Osteoblast (primary cell): ENCODE measurements at regions not wholly inside any gene's neighbourhood (a gene's known extent, or its start where the extent isn't known, plus 50 kb on each side); places are given as distances from the start of the nearest gene placed in this dataset.

ENCODE experiments used
- DNase-seq: peaks from one replicate; pipeline ENCODE4 v3.0.0; 2011; ENCODE audit warnings: low spot score, mixed read lengths; ENCODE audit not compliant: insufficient read length; ENCODE audit errors: missing footprints
- H2AFZ ChIP-seq: 2 replicates; pipeline ENCODE4 v1.6.0; 2011; ENCODE audit warnings: mild to moderate bottlenecking, low read length
- H3K27ac ChIP-seq: 2 replicates; pipeline ENCODE4 v1.5.1; 2011; ENCODE audit warnings: mild to moderate bottlenecking, low read depth, low read length, moderate library complexity
- H3K27me3 ChIP-seq: 2 replicates; pipeline ENCODE4 v1.6.0; 2012; ENCODE audit warnings: mild to moderate bottlenecking, control low read depth, inconsistent platforms, low read length, moderate library complexity; ENCODE audit not compliant: insufficient read depth
- H3K36me3 ChIP-seq: 2 replicates; pipeline ENCODE4 v1.5.1; 2011; ENCODE audit warnings: mild to moderate bottlenecking, low read length, control low read depth, moderate library complexity; ENCODE audit not compliant: insufficient read depth
- H3K4me1 ChIP-seq: 2 replicates; pipeline ENCODE4 v1.5.1; 2011; ENCODE audit warnings: mild to moderate bottlenecking, low read length, control low read depth, moderate library complexity; ENCODE audit not compliant: insufficient read depth
- H3K4me2 ChIP-seq: 2 replicates; pipeline ENCODE4 v1.6.0; 2011; ENCODE audit warnings: mild to moderate bottlenecking, low read length; ENCODE audit not compliant: insufficient read depth
- H3K4me3 ChIP-seq: fragments of 200-600 bp; sonication (generic); 3 replicates; pipeline ENCODE4 v1.5.1; 2012; ENCODE audit warnings: mild to moderate bottlenecking, low read length, inconsistent platforms; ENCODE audit not compliant: insufficient read depth
- H3K79me2 ChIP-seq: 2 replicates; pipeline ENCODE4 v1.6.0; 2012; ENCODE audit warnings: mild to moderate bottlenecking, low read length, control low read depth, inconsistent platforms; ENCODE audit not compliant: insufficient read depth
- H3K9me3 ChIP-seq: 2 replicates; pipeline ENCODE4 v1.5.1; 2011; ENCODE audit warnings: low read depth, low read length, control low read depth
- H4K20me1 ChIP-seq: 2 replicates; pipeline ENCODE4 v1.6.0; 2012; ENCODE audit warnings: mild to moderate bottlenecking, low read length, control low read depth; ENCODE audit not compliant: insufficient read depth
- TF ChIP-seq, protein P1 (sequence below): IDR thresholded peaks from 2 replicates; pipeline ENCODE4 v1.5.1; 2011; ENCODE audit warnings: mild to moderate bottlenecking, low read depth, low read length, moderate library complexity; ENCODE audit errors: extremely low read depth

GRCh38 chr5:125061726-125062125 is 315.3 kb upstream of the ZNF608 start:
- Histone ChIP-seq H3K79me2 (no peaks in the 10 kb centered on the region), H3K4me2 (no peak overlapping the region), H2AFZ (no peak overlapping the region), H3K27ac (no peak overlapping the region), H4K20me1 (no peaks in the 10 kb centered on the region), H3K27me3 (no peaks in the 10 kb centered on the region), H3K9me3 (no peaks in the 10 kb centered on the region), H3K36me3 (no peaks in the 10 kb centered on the region), H3K4me3 (no peak overlapping the region), H3K4me1 (peaks cover 33% of the 10 kb centered on the region)
- TF ChIP-seq, protein P1, sequence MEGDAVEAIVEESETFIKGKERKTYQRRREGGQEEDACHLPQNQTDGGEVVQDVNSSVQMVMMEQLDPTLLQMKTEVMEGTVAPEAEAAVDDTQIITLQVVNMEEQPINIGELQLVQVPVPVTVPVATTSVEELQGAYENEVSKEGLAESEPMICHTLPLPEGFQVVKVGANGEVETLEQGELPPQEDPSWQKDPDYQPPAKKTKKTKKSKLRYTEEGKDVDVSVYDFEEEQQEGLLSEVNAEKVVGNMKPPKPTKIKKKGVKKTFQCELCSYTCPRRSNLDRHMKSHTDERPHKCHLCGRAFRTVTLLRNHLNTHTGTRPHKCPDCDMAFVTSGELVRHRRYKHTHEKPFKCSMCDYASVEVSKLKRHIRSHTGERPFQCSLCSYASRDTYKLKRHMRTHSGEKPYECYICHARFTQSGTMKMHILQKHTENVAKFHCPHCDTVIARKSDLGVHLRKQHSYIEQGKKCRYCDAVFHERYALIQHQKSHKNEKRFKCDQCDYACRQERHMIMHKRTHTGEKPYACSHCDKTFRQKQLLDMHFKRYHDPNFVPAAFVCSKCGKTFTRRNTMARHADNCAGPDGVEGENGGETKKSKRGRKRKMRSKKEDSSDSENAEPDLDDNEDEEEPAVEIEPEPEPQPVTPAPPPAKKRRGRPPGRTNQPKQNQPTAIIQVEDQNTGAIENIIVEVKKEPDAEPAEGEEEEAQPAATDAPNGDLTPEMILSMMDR = no peak
- no peak for DNase-seq

GRCh38 chr5:125064621-125065438 is 318.4 kb upstream of the ZNF608 start:
- no peaks in the 10 kb centered on the region for H3K36me3 ChIP-seq
- no peak overlapping the region for H3K4me3 ChIP-seq
- peaks cover 7% of the 10 kb centered on the region for H3K4me1 ChIP-seq
- no peaks in the 10 kb centered on the region for H4K20me1 ChIP-seq
- no peaks in the 10 kb centered on the region for H3K27me3 ChIP-seq
- no peak for DNase-seq
- TF ChIP-seq, protein P1 = no peak
- peak overlapping the region; percentile 19 for H3K27ac ChIP-seq
- H3K4me2 ChIP-seq = no peak overlapping the region
- no peak overlapping the region for H2AFZ ChIP-seq
- H3K9me3 ChIP-seq = no peaks in the 10 kb centered on the region
- no peaks in the 10 kb centered on the region for H3K79me2 ChIP-seq

DNA sequence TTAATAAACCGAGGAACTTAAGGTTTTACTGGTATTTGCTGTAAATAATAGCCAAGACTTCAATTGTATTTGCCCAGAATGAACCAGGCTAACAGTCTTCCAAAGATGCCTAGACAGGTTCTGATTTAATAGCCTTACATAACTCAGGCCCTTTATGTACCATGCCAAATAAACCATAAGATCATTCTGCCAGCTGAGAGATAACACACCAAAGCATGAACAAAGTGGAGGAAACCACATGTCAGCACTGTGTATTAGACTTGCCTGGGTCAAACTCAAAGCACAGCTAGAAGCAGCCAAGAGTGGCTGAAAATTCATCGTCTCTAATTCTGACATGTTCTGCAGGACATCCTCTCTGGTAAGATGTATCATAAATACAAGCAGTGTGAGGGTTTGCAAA is 319.3 kb upstream of the ZNF608 start:
- Histone ChIP-seq H4K20me1 (no peaks in the 10 kb centered on the region), H3K4me3 (no peak overlapping the region), H3K4me2 (no peak overlapping the region), H3K27me3 (no peaks in the 10 kb centered on the region), H3K36me3 (no peaks in the 10 kb centered on the region), H3K9me3 (no peaks in the 10 kb centered on the region), H2AFZ (no peak overlapping the region), H3K4me1 (peaks cover 7% of the 10 kb centered on the region), H3K79me2 (no peaks in the 10 kb centered on the region), H3K27ac (no peak overlapping the region)
- TF ChIP-seq, protein P1 = no peak
- no peak for DNase-seq

DNA sequence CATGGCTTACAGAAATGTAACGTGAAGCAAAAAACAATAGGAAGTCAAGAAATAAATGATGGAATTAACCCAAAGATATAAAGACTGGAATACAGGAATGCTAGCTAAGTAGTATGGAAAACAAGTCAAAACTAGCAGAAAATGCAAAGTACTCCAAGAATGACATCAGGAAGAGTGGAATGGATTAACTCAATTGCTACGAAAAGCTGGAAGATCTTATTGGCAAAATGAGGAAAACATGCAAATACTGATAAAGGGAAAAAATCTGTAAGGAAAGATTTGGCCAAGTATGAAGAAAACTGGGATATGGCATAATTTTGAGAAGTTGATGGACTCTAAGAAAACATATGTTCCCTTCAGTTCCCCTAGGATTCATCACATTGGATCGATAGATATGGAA is 324.5 kb upstream of the ZNF608 start:
- no peak for DNase-seq
- H3K27me3 ChIP-seq = no peaks in the 10 kb centered on the region
- no peak overlapping the region for H3K27ac ChIP-seq
- TF ChIP-seq, protein P1 = no peak
- no peaks in the 10 kb centered on the region for H3K36me3 ChIP-seq
- no peaks in the 10 kb centered on the region for H3K4me1 ChIP-seq
- no peaks in the 10 kb centered on the region for H3K9me3 ChIP-seq
- no peak overlapping the region for H3K4me3 ChIP-seq
- H3K4me2 ChIP-seq = no peak overlapping the region
- H3K79me2 ChIP-seq = no peaks in the 10 kb centered on the region
- no peak overlapping the region for H2AFZ ChIP-seq
- no peaks in the 10 kb centered on the region for H4K20me1 ChIP-seq
